Tibial artery (tissue), 4 donors: ENCODE measurements at regions not wholly inside any gene's neighbourhood (a gene's known extent, or its start where the extent isn't known, plus 50 kb on each side); places are given as distances from the start of the nearest gene placed in this dataset.
A peak's percentile ranks its signal among the peaks of the same experiment; 100 is the strongest.

Source experiments
- DNase-seq, 2 donors: peaks; one replicate each; pipeline ENCODE4 v3.0.0-alpha.2; 2019
- H3K27ac ChIP-seq, 2 donors: fragments of 200-600 bp; sonication (generic) in 1 of 2; 1 replicate in 1 of 2; 2 replicates in 1 of 2; pipeline ENCODE4 v1.5.1; 2018 to 2019; ENCODE audit warnings: mild to moderate bottlenecking in 1 of 2
- H3K27me3 ChIP-seq, 2 donors: fragments of 200-600 bp; sonication (generic) in 1 of 2; one replicate each; pipeline versions ENCODE4 v1.5.1 to v1.6.0; 2016 to 2019
- H3K36me3 ChIP-seq, 3 donors: fragments of 200-600 bp; sonication (generic) in 2 of 3; one replicate each; pipeline ENCODE4 v1.5.1; 2016 to 2019; ENCODE audit warnings: mild to moderate bottlenecking in 2 of 3
- H3K4me1 ChIP-seq, 4 donors: fragments of 200-600 bp; sonication (generic) in 2 of 4; 1 replicate in 3 of 4; 2 replicates in 1 of 4; pipeline ENCODE4 v1.5.1; 2016 to 2019
- H3K4me3 ChIP-seq, 2 donors: fragments of 200-600 bp; sonication (generic) in 1 of 2; 1 replicate in 1 of 2; 2 replicates in 1 of 2; pipeline ENCODE4 v1.5.1; 2018 to 2019; ENCODE audit warnings: mild to moderate bottlenecking in 2 of 2
- H3K9me3 ChIP-seq, 3 donors: fragments of 200-600 bp; sonication (generic) in 1 of 3; one replicate each; pipeline ENCODE4 v1.5.1; 2016 to 2019
- intact Hi-C: fragments of 100-400 bp; cut with DNase I; formaldehyde crosslinking; loops from one replicate; pipeline ENCODE4 v1.15.0; 2023; ENCODE audit warnings: low total_unique reads
- TF ChIP-seq, protein P1 (sequence below), 2 experiments: fragments of 200-600 bp in 1 of 2; fragments of 450-650 bp in 1 of 2; IDR thresholded peaks; one replicate each; pipeline ENCODE4 v1.5.1; 2017 to 2019; ENCODE audit warnings: antibody characterized with exemption in 2 of 2, mild to moderate bottlenecking in 1 of 2, moderate library complexity in 1 of 2

DNA sequence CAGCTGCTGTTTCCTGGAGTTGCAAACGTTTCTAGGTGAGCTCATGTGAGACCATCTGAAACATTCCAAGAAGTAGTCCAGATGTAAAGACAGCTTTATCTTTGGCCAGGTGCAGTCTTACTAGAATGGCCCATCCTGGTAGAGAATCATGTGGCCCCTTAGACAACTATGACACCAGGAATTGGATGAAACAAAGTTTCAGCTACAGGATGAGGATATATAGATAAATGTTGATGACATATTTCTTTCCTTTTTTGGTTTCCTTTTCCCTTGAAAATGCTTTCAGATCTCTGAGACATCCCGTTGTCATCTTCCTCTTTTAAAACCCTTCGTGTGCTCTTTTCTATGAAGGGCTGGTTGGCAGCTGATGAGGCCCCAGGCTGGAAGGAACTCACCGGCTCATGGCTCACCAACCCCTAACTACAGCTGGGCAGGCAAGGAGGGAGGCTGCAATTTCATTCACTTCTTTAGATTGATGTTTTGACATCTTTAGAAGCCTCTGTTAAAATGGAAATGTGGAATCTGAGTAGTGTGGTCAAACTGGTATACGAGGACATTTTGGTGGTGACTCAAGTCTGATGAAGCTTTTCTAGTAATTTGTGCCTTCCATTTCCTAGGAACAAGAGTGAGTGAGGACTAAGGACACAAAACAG lies 167.9 kb upstream of the TNFAIP3 start:
- H3K9me3 ChIP-seq, result no peaks in the 10 kb centered on the region
- H3K4me3 ChIP-seq, result no peak overlapping the region
- peaks cover 0 to 14% (median 0%) of the 10 kb centered on the region in 4 donors for H3K4me1 ChIP-seq
- intact Hi-C loops, result no loop called here
- H3K36me3 ChIP-seq, result no peaks in the 10 kb centered on the region
- no peaks in the 10 kb centered on the region for H3K27me3 ChIP-seq
- DNase-seq, result peak in 1 of 2 donors; percentile 33
- TF ChIP-seq, protein P1, sequence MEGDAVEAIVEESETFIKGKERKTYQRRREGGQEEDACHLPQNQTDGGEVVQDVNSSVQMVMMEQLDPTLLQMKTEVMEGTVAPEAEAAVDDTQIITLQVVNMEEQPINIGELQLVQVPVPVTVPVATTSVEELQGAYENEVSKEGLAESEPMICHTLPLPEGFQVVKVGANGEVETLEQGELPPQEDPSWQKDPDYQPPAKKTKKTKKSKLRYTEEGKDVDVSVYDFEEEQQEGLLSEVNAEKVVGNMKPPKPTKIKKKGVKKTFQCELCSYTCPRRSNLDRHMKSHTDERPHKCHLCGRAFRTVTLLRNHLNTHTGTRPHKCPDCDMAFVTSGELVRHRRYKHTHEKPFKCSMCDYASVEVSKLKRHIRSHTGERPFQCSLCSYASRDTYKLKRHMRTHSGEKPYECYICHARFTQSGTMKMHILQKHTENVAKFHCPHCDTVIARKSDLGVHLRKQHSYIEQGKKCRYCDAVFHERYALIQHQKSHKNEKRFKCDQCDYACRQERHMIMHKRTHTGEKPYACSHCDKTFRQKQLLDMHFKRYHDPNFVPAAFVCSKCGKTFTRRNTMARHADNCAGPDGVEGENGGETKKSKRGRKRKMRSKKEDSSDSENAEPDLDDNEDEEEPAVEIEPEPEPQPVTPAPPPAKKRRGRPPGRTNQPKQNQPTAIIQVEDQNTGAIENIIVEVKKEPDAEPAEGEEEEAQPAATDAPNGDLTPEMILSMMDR (IDR thresholded peaks at IDR 0.05), result no peak
- no peak overlapping the region for H3K27ac ChIP-seq

DNA sequence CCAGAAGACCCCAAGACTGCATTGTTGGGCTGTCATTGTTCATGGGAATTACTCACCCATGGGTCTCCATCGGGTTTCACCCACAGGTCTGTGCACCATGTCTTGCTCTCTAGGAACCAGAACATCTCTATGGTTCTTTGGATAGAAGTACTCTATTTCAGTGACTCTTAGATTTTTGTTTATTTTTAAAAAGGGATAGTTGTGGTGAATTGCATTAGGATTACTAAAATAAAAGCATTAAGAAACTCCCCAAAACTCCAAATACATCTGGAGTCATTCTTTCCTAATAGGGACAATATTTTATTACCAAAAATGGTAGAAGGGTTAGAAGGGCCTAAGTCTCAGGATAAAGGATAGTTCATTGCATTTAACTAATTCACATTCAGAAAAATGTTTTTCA lies 166.9 kb upstream of the TNFAIP3 start:
- H3K36me3 ChIP-seq, result no peaks in the 10 kb centered on the region
- peaks cover 0 to 14% (median 0%) of the 10 kb centered on the region in 4 donors for H3K4me1 ChIP-seq
- no peak overlapping the region for H3K4me3 ChIP-seq
- intact Hi-C loops, result loop anchor here (10.0 kb wide), 1 partner anchor 245 kb away; no protein-coding TSS in a partner anchor
- no peak overlapping the region for H3K27ac ChIP-seq
- TF ChIP-seq, protein P1 (IDR thresholded peaks at IDR 0.05), result no peak
- H3K27me3 ChIP-seq, result no peaks in the 10 kb centered on the region
- DNase-seq, result no peak
- H3K9me3 ChIP-seq, result no peaks in the 10 kb centered on the region

DNA sequence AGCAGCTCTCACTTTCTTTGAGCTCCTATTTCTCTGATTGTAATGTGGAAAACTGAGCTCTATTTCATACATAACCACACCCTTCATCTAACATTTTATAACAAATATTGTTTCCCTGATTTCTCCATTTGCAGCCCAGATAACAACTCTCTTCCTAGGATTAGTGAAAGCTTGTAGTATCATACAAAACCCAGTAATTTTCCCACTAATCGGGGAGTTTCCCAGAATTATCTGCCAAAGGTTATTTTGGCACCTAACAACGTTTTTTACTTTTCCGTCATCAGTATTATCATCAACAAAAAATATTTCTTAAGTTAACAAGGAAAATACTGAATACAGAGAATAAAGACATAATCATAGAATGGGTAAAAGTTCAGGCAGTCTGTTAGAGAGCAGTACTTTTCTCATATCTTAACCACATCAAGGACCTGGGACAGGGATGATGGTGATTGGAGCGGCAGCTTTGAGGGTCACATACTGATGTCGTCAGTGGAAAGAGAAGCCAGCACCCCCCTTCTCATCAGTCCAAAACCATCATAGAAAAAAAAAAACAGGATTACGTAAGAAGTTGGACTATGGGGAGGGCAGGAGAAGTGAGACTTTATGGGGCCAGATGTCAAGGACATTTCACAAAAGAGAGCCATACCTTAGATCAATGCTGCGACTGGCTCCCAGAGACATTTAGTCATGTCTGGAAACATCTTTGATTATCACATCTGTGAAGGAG lies 166.1 kb upstream of the TNFAIP3 start:
- Histone ChIP-seq H3K27ac (no peak overlapping the region), H3K4me1 (peaks cover 0 to 14% (median 0%) of the 10 kb centered on the region in 4 donors), H3K27me3 (no peaks in the 10 kb centered on the region), H3K9me3 (no peaks in the 10 kb centered on the region), H3K4me3 (no peak overlapping the region), H3K36me3 (no peaks in the 10 kb centered on the region)
- TF ChIP-seq, protein P1 (IDR thresholded peaks at IDR 0.05), result no peak
- DNase-seq, result no peak
- intact Hi-C loops, result loop anchor here (10.0 kb wide), 1 partner anchor 244 kb away; no protein-coding TSS in a partner anchor

DNA sequence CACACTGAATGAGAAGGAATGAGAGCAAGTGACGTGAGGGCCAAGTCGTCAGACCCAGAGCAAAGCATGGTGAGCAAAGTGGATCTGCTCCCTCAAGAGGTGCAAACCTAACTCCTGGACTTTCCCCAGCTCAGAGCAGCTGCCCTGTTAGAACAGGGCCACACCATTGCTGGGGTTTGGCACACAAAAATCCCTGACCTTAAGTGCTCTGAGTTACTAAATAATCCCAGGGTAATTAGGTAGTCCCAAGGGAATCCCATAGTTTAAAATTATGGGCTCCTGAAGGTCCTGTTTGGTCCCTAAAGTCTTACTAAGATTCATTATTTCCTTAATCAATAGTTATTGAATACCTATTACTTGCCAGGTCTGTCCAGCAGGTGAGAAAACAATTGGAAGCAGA lies 165.1 kb upstream of the TNFAIP3 start:
- no peak for DNase-seq
- H3K4me3 ChIP-seq, result no peak overlapping the region
- peaks cover 0 to 14% (median 0%) of the 10 kb centered on the region in 4 donors for H3K4me1 ChIP-seq
- no peaks in the 10 kb centered on the region for H3K36me3 ChIP-seq
- TF ChIP-seq, protein P1 (IDR thresholded peaks at IDR 0.05), result no peak
- H3K27ac ChIP-seq, result no peak overlapping the region
- intact Hi-C loops, result loop anchor here (10.0 kb wide), 1 partner anchor 243 kb away; no protein-coding TSS in a partner anchor
- H3K9me3 ChIP-seq, result no peaks in the 10 kb centered on the region
- no peaks in the 10 kb centered on the region for H3K27me3 ChIP-seq

DNA sequence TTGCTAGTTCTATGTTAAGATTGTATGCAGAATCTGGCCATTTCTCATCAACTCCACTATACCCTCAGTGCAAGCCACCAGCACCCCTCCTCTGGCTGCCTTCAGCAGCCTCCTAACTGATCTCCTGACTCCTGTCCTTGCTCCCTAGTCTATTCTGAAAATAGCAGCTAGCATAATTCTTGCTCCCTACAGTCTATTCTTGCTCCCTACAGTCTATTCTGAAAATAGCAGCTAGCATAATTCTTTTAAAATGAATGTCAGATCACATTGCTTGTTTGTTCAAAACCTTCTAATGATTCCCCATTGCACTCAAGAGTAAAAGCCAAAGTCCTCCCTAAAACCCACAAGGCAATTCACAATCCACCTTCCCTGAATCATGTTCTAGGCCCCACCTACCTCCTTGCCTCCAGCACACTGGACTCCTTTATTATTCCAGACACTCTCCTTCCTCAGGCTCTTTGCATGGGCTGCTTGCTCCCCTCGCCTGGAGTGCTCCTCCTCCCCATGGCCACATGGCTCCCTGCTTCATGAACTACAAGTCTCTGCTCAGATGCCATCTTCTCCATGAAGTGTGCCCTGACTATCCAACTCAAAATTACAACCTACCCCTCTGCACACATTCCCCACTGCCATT lies 164.2 kb upstream of the TNFAIP3 start:
- intact Hi-C loops, result loop anchor here (10.0 kb wide), 1 partner anchor 242 kb away; no protein-coding TSS in a partner anchor

More for the DNA sequence above, 164.2 kb upstream of the TNFAIP3 start:
- Histone ChIP-seq H3K27ac (no peak overlapping the region), H3K4me3 (no peak overlapping the region), H3K4me1 (peaks cover 0 to 14% (median 2%) of the 10 kb centered on the region in 4 donors), H3K36me3 (no peaks in the 10 kb centered on the region), H3K9me3 (no peaks in the 10 kb centered on the region), H3K27me3 (no peaks in the 10 kb centered on the region)
- no peak for DNase-seq
- TF ChIP-seq, protein P1 (IDR thresholded peaks at IDR 0.05), result no peak
